H1 (cell line): ENCODE measurements at regions not wholly inside any gene's neighbourhood (a gene's known extent, or its start where the extent isn't known, plus 50 kb on each side); places are given as distances from the start of the nearest gene placed in this dataset.

Source experiments
- CTCF ChIA-PET: fragments of 300-600 bp; sonication (Branson Sonifier 250); formaldehyde crosslinking; loops from one replicate; lab custom pipeline; 2021; ENCODE audit not compliant: partially characterized antibody; lab: Charles Lee
- POLR2A ChIA-PET: fragments of 300-600 bp; sonication (Branson Sonifier 250); formaldehyde crosslinking; loops from one replicate; lab custom pipeline; 2021; ENCODE audit warnings: inconsistent platforms; ENCODE audit not compliant: partially characterized antibody; lab: Charles Lee
- DNase-seq, 2 experiments: peaks; one replicate each; pipeline versions ENCODE4 v3.0.0 to v3.0.0-alpha.2; 2010 to 2022; ENCODE audit warnings: low spot score in 2 of 2, low read depth in 1 of 2, mixed read lengths in 1 of 2
- FAIRE-seq: peaks from 2 replicates; lab custom pipeline; 2011; peaks lifted over from hg19 to GRCh38; lab: Jason Lieb, UNC
- H2AFZ ChIP-seq: 2 replicates; pipeline ENCODE4 v1.8.1; 2012; ENCODE audit warnings: low read length, inconsistent platforms
- H2AK5ac ChIP-seq: 2 replicates; pipeline ENCODE4 v1.6.1; 2013; ENCODE audit warnings: low read depth, low read length
- H2BK120ac ChIP-seq: replicated peaks from 2 replicates; pipeline ENCODE3; 2013; ENCODE audit warnings: low read depth, low read length, inconsistent platforms
- H2BK12ac ChIP-seq: 2 replicates; pipeline ENCODE4 v1.6.1; 2013; ENCODE audit warnings: low read depth, low read length
- H2BK15ac ChIP-seq: 2 replicates; pipeline ENCODE4 v1.6.1; 2013; ENCODE audit warnings: low read length
- H2BK20ac ChIP-seq: 2 replicates; pipeline ENCODE4 v1.6.1; 2013; ENCODE audit warnings: low read length
- H2BK5ac ChIP-seq: 2 replicates; pipeline ENCODE4 v1.6.1; 2013; ENCODE audit warnings: low read depth, low read length
- H3K14ac ChIP-seq: 2 replicates; pipeline ENCODE4 v1.6.1; 2013; ENCODE audit warnings: inconsistent platforms; ENCODE audit not compliant: insufficient read length
- H3K18ac ChIP-seq: 2 replicates; pipeline ENCODE4 v1.6.1; 2013; ENCODE audit warnings: low read length; ENCODE audit errors: extremely low read depth
- H3K23ac ChIP-seq: 2 replicates; pipeline ENCODE4 v1.6.1; 2013; ENCODE audit warnings: inconsistent platforms; ENCODE audit not compliant: insufficient read length
- H3K23me2 ChIP-seq: 2 replicates; pipeline ENCODE4 v1.6.1; 2013; ENCODE audit warnings: low read depth, low read length
- H3K27ac ChIP-seq: 2 replicates; pipeline ENCODE4 v1.6.1; 2011; ENCODE audit warnings: low read depth, low read length, inconsistent platforms
- H3K27me3 ChIP-seq, 4 experiments: replicated peaks in 1 of 4; 1 replicate in 1 of 4; 2 replicates in 3 of 4; pipeline versions ENCODE4 v1.6.1 to v1.8.1; 2011 to 2013; ENCODE audit warnings: low read length in 3 of 4, mild to moderate bottlenecking in 3 of 4, inconsistent platforms in 2 of 4, mixed read lengths in 2 of 4, moderate library complexity in 1 of 4; ENCODE audit not compliant: control insufficient read depth in 3 of 4, insufficient read depth in 3 of 4; ENCODE audit errors: extremely low read depth in 1 of 4
- H3K36me3 ChIP-seq, 4 experiments: 2 replicates each; pipeline versions ENCODE4 v1.6.1 to v1.8.1; 2011 to 2013; ENCODE audit warnings: mild to moderate bottlenecking in 4 of 4, low read length in 3 of 4, moderate library complexity in 2 of 4, control low read depth in 1 of 4, inconsistent platforms in 1 of 4; ENCODE audit not compliant: insufficient read depth in 4 of 4, control insufficient read depth in 2 of 4
- H3K4ac ChIP-seq: replicated peaks from 2 replicates; pipeline ENCODE3; 2013; ENCODE audit warnings: low read length, low read depth, mixed read lengths, inconsistent platforms; ENCODE audit not compliant: insufficient read length
- H3K4me1 ChIP-seq, 4 experiments: replicated peaks in 1 of 4; 1 replicate in 1 of 4; 2 replicates in 3 of 4; pipeline versions ENCODE4 v1.6.1 to v1.8.1; 2011 to 2013; ENCODE audit warnings: low read length in 3 of 4, inconsistent platforms in 2 of 4, mixed read lengths in 1 of 4; ENCODE audit not compliant: insufficient read depth in 4 of 4, control insufficient read depth in 3 of 4
- H3K4me2 ChIP-seq, 2 experiments: 2 replicates each; pipeline versions ENCODE4 v1.6.1 to v1.8.1; 2011 to 2013; ENCODE audit warnings: low read depth in 2 of 2, low read length in 2 of 2, control low read depth in 1 of 2, inconsistent platforms in 1 of 2, mild to moderate bottlenecking in 1 of 2; ENCODE audit not compliant: insufficient read depth in 1 of 2
- H3K4me3 ChIP-seq, 4 experiments: fragments of 200-600, 300-600 bp in 1 of 4; sonication (generic), shearing (Covaris generic), sonication (Bioruptor Twin) in 1 of 4; 2 replicates each; pipeline versions ENCODE4 v1.5.1 to v1.8.1; 2011 to 2016; ENCODE audit warnings: low read length in 4 of 4, low read depth in 3 of 4, control low read depth in 2 of 4, inconsistent platforms in 2 of 4, mild to moderate bottlenecking in 2 of 4, mixed read lengths in 1 of 4, moderate library complexity in 1 of 4; ENCODE audit not compliant: insufficient read depth in 2 of 4; ENCODE audit errors: extremely low read depth in 1 of 4
- H3K56ac ChIP-seq: replicated peaks from 2 replicates; pipeline ENCODE3; 2013; ENCODE audit warnings: low read depth, mild to moderate bottlenecking, mixed read lengths, low read length, inconsistent platforms; ENCODE audit not compliant: insufficient read length
- H3K79me1 ChIP-seq: 2 replicates; pipeline ENCODE4 v1.6.1; 2013; ENCODE audit warnings: low read depth, low read length, control low read depth
- H3K79me2 ChIP-seq, 2 experiments: 2 replicates each; pipeline versions ENCODE4 v1.6.1 to v1.8.1; 2012 to 2013; ENCODE audit warnings: low read length in 2 of 2, mild to moderate bottlenecking in 2 of 2, inconsistent platforms in 1 of 2; ENCODE audit not compliant: insufficient read depth in 2 of 2, control insufficient read depth in 1 of 2
- H3K9ac ChIP-seq, 4 experiments: replicated peaks in 1 of 4; 1 replicate in 1 of 4; 2 replicates in 3 of 4; pipeline versions ENCODE4 v1.6.1 to v1.8.1; 2011 to 2013; ENCODE audit warnings: low read depth in 3 of 4, low read length in 3 of 4, control low read depth in 2 of 4, mild to moderate bottlenecking in 2 of 4, moderate library complexity in 2 of 4, inconsistent platforms in 1 of 4; ENCODE audit errors: extremely low read depth in 1 of 4
- H3K9me3 ChIP-seq, 2 experiments: 2 replicates each; pipeline versions ENCODE4 v1.6.1 to v1.8.1; 2012 to 2013; ENCODE audit warnings: mild to moderate bottlenecking in 2 of 2, moderate library complexity in 2 of 2, control low read depth in 1 of 2, inconsistent platforms in 1 of 2, low read depth in 1 of 2, low read length in 1 of 2, mixed read lengths in 1 of 2; ENCODE audit not compliant: insufficient read depth in 2 of 2
- H4K20me1 ChIP-seq, 2 experiments: replicated peaks in 1 of 2; 2 replicates each; pipeline versions ENCODE3 to v1.8.1; 2011 to 2013; ENCODE audit warnings: inconsistent platforms in 2 of 2, low read length in 2 of 2, mild to moderate bottlenecking in 1 of 2; ENCODE audit not compliant: insufficient read depth in 2 of 2, control insufficient read depth in 1 of 2
- H4K5ac ChIP-seq: 2 replicates; pipeline ENCODE4 v1.6.1; 2013; ENCODE audit warnings: low read length, low read depth, mixed read lengths, inconsistent platforms; ENCODE audit not compliant: insufficient read length
- H4K8ac ChIP-seq: 2 replicates; pipeline ENCODE4 v1.8.0; 2013; ENCODE audit warnings: mild to moderate bottlenecking, moderate library complexity, low read length, inconsistent platforms; ENCODE audit not compliant: insufficient read depth; ENCODE audit errors: extremely low read depth
- H4K91ac ChIP-seq: replicated peaks from 2 replicates; pipeline ENCODE3; 2013; ENCODE audit warnings: low read length, mixed read lengths, inconsistent platforms; ENCODE audit not compliant: insufficient read length
- CREB1 ChIP-seq: IDR thresholded peaks from 2 replicates; pipeline ENCODE4 v1.6.1; 2012; ENCODE audit warnings: inconsistent platforms
- RNF2 ChIP-seq: fragments of 200-900, 300-1000 bp; sonication (generic); IDR thresholded peaks from 2 replicates; pipeline ENCODE4 v1.7.1; 2016; ENCODE audit warnings: borderline replicate concordance, low read depth, mild to moderate bottlenecking, antibody characterized with exemption, low read length; ENCODE audit not compliant: poor library complexity, severe bottlenecking; ENCODE audit errors: missing control alignments
- SP1 ChIP-seq: IDR thresholded peaks from 2 replicates; pipeline ENCODE4 v1.6.1; 2011; ENCODE audit warnings: low read depth, low read length
- SRF ChIP-seq: IDR thresholded peaks from 2 replicates; pipeline ENCODE4 v1.6.1; 2011; ENCODE audit warnings: mild to moderate bottlenecking, low read depth, low read length, moderate library complexity
- WGBS, 2 experiments: shearing (Covaris generic) in 1 of 2; methylation state at CpG; one replicate each; pipeline versions ENCODE4 v1.1.6 to v1.1.7; 2013 to 2015; ENCODE audit warnings: low lambda C conversion rate in 2 of 2, mixed read lengths in 2 of 2, inconsistent platforms in 1 of 2, low coverage in 1 of 2, missing lambda C conversion rate in 1 of 2; ENCODE audit not compliant: insufficient replicate concordance in 2 of 2, insufficient coverage in 1 of 2, insufficient read length in 1 of 2; ENCODE audit errors: extremely low coverage in 1 of 2, missing lambda C conversion rate in 1 of 2; 5-methylcytosine and 5-hydroxymethylcytosine counted together

DNA sequence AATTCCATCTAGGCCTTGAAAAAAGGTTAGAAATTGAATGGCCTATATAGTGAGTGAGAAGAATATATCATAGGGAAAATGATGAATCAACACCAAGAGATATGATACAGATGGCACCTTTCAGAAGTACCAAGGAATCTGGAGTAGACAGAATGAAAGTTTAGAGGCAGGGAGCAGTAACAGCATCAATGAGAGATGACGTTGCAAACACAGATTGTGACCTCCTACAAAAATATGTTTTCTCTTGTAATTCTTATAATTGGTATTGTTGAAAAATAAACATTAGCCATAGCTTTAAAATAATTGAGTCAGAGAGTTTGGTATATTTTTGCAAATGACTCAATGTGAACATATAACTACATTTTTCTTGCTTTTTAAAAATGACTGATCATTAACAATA lies 1223.1 kb upstream of the GJE1 start:
- H4K20me1 ChIP-seq, result no peaks in the 10 kb centered on the region

More for the DNA sequence above, 1223.1 kb upstream of the GJE1 start:
- Histone ChIP-seq H2BK15ac (no peak overlapping the region), H3K56ac (no peak overlapping the region), H3K4me3 (no peak overlapping the region), H3K9me3 (peaks cover 0 to 4% of the 10 kb centered on the region in 2 experiments; a peak in 1 of 4 replicates), H3K14ac (no peak overlapping the region), H3K36me3 (no peaks in the 10 kb centered on the region), H2AK5ac (no peak overlapping the region), H3K23me2 (no peaks in the 10 kb centered on the region), H3K4me2 (no peak overlapping the region), H3K79me2 (no peaks in the 10 kb centered on the region), H3K27me3 (no peaks in the 10 kb centered on the region), H2AFZ (no peak overlapping the region), H4K91ac (no peak overlapping the region), H2BK5ac (no peak overlapping the region), H3K18ac (no peak overlapping the region), H3K4ac (no peak overlapping the region), H3K9ac (no peak overlapping the region), H4K5ac (no peak overlapping the region), H2BK20ac (no peak overlapping the region), H4K8ac (no peak overlapping the region), H3K4me1 (peaks cover 0 to 3% (median 0%) of the 10 kb centered on the region in 4 experiments; a peak in 1 of 7 replicates), H2BK12ac (no peak overlapping the region), H3K23ac (no peak overlapping the region), H3K27ac (no peak overlapping the region), H3K79me1 (no peaks in the 10 kb centered on the region), H2BK120ac (no peak overlapping the region)
- ChIA-PET CTCF (no interaction called here), POLR2A (no interaction called here)
- no peak for TF ChIP-seq SP1
- TF ChIP-seq SRF, result no peak
- TF ChIP-seq CREB1, result no peak
- TF ChIP-seq RNF2, result no peak
- DNase-seq, result no peak
- no peak for FAIRE-seq
- WGBS, 2 experiments, result 93% methylated on average over 1 of the region's 1 CpG; no CpG with 5 or more reads in 1 of the 2 experiments
